Hindlimb muscle (tissue), 1 donor: ENCODE measurements at regions not wholly inside any gene's neighbourhood (a gene's known extent, or its start where the extent isn't known, plus 50 kb on each side); places are given as distances from the start of the nearest gene placed in this dataset.

ENCODE experiments used
- DNase-seq: peaks from one replicate; pipeline ENCODE4 v3.0.0-alpha.2; 2013

- no peak for DNase-seq
Measured at GRCh38 chr1:114314098-114314497, 160.4 kb upstream of the SYT6 start.

GRCh38 chr1:114310695-114311271 lies 157.1 kb upstream of the SYT6 start:
- peak; percentile 33 for DNase-seq

- DNase-seq, result no peak
Measured at GRCh38 chr1:114302821-114303220, 149.2 kb upstream of the SYT6 start.

- no peak for DNase-seq
Measured at GRCh38 chr1:114299331-114299975, 145.8 kb upstream of the SYT6 start.

- no peak for DNase-seq
Measured at GRCh38 chr1:114298008-114298407, 144.3 kb upstream of the SYT6 start.

GRCh38 chr1:114296413-114296812 lies 142.7 kb upstream of the SYT6 start:
- no peak for DNase-seq

GRCh38 chr1:114295321-114295720 lies 141.7 kb upstream of the SYT6 start:
- DNase-seq, result no peak

- no peak for DNase-seq
Measured at GRCh38 chr1:114292835-114293234, 139.2 kb upstream of the SYT6 start.

GRCh38 chr1:114292194-114292593 lies 138.5 kb upstream of the SYT6 start:
- DNase-seq, result no peak

- no peak for DNase-seq
Measured at GRCh38 chr1:114290776-114291175, 137.1 kb upstream of the SYT6 start.

- DNase-seq, result no peak
Measured at GRCh38 chr1:114290341-114290740, 136.7 kb upstream of the SYT6 start.

GRCh38 chr1:114289824-114290223 lies 136.2 kb upstream of the SYT6 start:
- DNase-seq, result no peak

- DNase-seq, result peak; percentile 46
Measured at GRCh38 chr1:114289306-114289705, 135.6 kb upstream of the SYT6 start.

GRCh38 chr1:114286960-114287359 lies 133.3 kb upstream of the SYT6 start:
- DNase-seq, result no peak

- DNase-seq, result no peak
Measured at GRCh38 chr1:114286179-114286578, 132.5 kb upstream of the SYT6 start.

GRCh38 chr1:114282751-114283403 lies 129.2 kb upstream of the SYT6 start:
- peak; percentile 88 for DNase-seq

GRCh38 chr1:114278911-114279310 lies 125.2 kb upstream of the SYT6 start:
- DNase-seq, result no peak

GRCh38 chr1:114278430-114278829 lies 124.8 kb upstream of the SYT6 start:
- no peak for DNase-seq

GRCh38 chr1:114274621-114275317 lies 121.1 kb upstream of the SYT6 start:
- DNase-seq, result no peak

GRCh38 chr1:114272593-114272992 lies 118.9 kb upstream of the SYT6 start:
- DNase-seq, result no peak

GRCh38 chr1:114270718-114271117 lies 117.0 kb upstream of the SYT6 start:
- no peak for DNase-seq

- no peak for DNase-seq
Measured at GRCh38 chr1:114270282-114270681, 116.6 kb upstream of the SYT6 start.

GRCh38 chr1:114269539-114269938 lies 115.9 kb upstream of the SYT6 start:
- no peak for DNase-seq

GRCh38 chr1:114263343-114263742 lies 109.7 kb upstream of the SYT6 start:
- DNase-seq, result no peak
